Breast epithelium (tissue), 4 donors: ENCODE measurements at regions not wholly inside any gene's neighbourhood (a gene's known extent, or its start where the extent isn't known, plus 50 kb on each side); places are given as distances from the start of the nearest gene placed in this dataset.

Experiments
- DNase-seq, 2 donors: peaks; one replicate each; pipeline ENCODE4 v3.0.0-alpha.2; 2019; ENCODE audit warnings: low spot score in 2 of 2
- H3K27ac ChIP-seq, 2 donors: fragments of 200-600 bp; sonication (generic) in 1 of 2; one replicate each; pipeline ENCODE4 v1.5.1; 2016 to 2019; ENCODE audit warnings: mild to moderate bottlenecking in 1 of 2
- H3K27me3 ChIP-seq, 2 donors: fragments of 200-600 bp; sonication (generic) in 1 of 2; one replicate each; pipeline versions ENCODE4 v1.5.1 to v1.6.0; 2017 to 2019; ENCODE audit warnings: control low read depth in 1 of 2, mild to moderate bottlenecking in 1 of 2
- H3K36me3 ChIP-seq: fragments of 200-600 bp; one replicate; pipeline ENCODE4 v1.5.1; 2019
- H3K4me1 ChIP-seq, 2 donors: fragments of 200-600 bp; sonication (generic); one replicate each; pipeline ENCODE4 v1.5.1; 2016 to 2019; ENCODE audit warnings: control low read depth in 1 of 2
- H3K4me3 ChIP-seq, 3 donors: fragments of 200-600 bp; sonication (generic); 1 replicate in 2 of 3; 2 replicates in 1 of 3; pipeline ENCODE4 v1.5.1; 2016 to 2019; ENCODE audit warnings: mild to moderate bottlenecking in 3 of 3, moderate library complexity in 2 of 3
- H3K9me3 ChIP-seq, 2 donors: fragments of 200-600 bp; sonication (generic) in 1 of 2; one replicate each; pipeline ENCODE4 v1.5.1; 2016 to 2019; ENCODE audit warnings: control low read depth in 1 of 2
- CTCF ChIP-seq, 3 donors: fragments of 450-650 bp; IDR thresholded peaks; one replicate each; pipeline ENCODE4 v1.5.1; 2016 to 2017; ENCODE audit warnings: antibody characterized with exemption in 3 of 3, mild to moderate bottlenecking in 3 of 3, moderate library complexity in 3 of 3
- POLR2A ChIP-seq: fragments of 450-650 bp; IDR thresholded peaks from one replicate; pipeline ENCODE4 v1.6.1; 2016; ENCODE audit warnings: antibody characterized with exemption, mild to moderate bottlenecking, moderate library complexity
- POLR2AphosphoS5 ChIP-seq, 3 donors: sonication (generic); formaldehyde crosslinking; IDR thresholded peaks; one replicate each; pipeline ENCODE4 v1.6.1; 2017; ENCODE audit warnings: antibody characterized with exemption in 3 of 3
- intact Hi-C: fragments of 100-400 bp; cut with DNase I; formaldehyde crosslinking; loops from one replicate; pipeline ENCODE4 v1.15.1; 2023; ENCODE audit warnings: low total_unique reads

- H3K4me1 ChIP-seq: no peaks in the 10 kb centered on the region
- no peaks in the 10 kb centered on the region for H3K36me3 ChIP-seq
- H3K9me3 ChIP-seq: no peaks in the 10 kb centered on the region
- intact Hi-C loops: no loop called here
- no peaks in the 10 kb centered on the region for H3K27me3 ChIP-seq
- no peak overlapping the region for H3K4me3 ChIP-seq
- H3K27ac ChIP-seq: no peak overlapping the region
- TF ChIP-seq POLR2A (no peak), POLR2AphosphoS5 (IDR thresholded peaks at IDR 0.05) (no peak)
- no peak for DNase-seq
Measured at GRCh38 chr7:92939666-92940360, 103.4 kb upstream of the CDK6 start.

- Histone ChIP-seq H3K27me3 (no peaks in the 10 kb centered on the region), H3K4me3 (no peak overlapping the region), H3K9me3 (peaks cover 0 to 9% of the 10 kb centered on the region in 2 donors), H3K27ac (peak overlapping the region in 1 of 2 donors; percentile 25), H3K4me1 (no peaks in the 10 kb centered on the region), H3K36me3 (no peaks in the 10 kb centered on the region)
- TF ChIP-seq POLR2A (no peak), POLR2AphosphoS5 (IDR thresholded peaks at IDR 0.05) (no peak), CTCF (IDR thresholded peaks at IDR 0.05) (no peak)
- intact Hi-C loops: no loop called here
- DNase-seq: peak in 1 of 2 donors; percentile 24
Measured at GRCh38 chr7:92934096-92934495, 97.7 kb upstream of the CDK6 start.

- TF ChIP-seq CTCF (IDR thresholded peaks at IDR 0.05): no peak
- no peak for TF ChIP-seq POLR2AphosphoS5 (IDR thresholded peaks at IDR 0.05)
- TF ChIP-seq POLR2A: no peak
- no peak for DNase-seq
- intact Hi-C loops: no loop called here
- Histone ChIP-seq H3K9me3 (peaks cover 0 to 9% of the 10 kb centered on the region in 2 donors), H3K4me1 (no peaks in the 10 kb centered on the region), H3K27ac (no peak overlapping the region), H3K4me3 (no peak overlapping the region), H3K36me3 (no peaks in the 10 kb centered on the region), H3K27me3 (no peaks in the 10 kb centered on the region)
Measured at GRCh38 chr7:92932450-92932849, 96.1 kb upstream of the CDK6 start.

- no peak for TF ChIP-seq POLR2AphosphoS5 (IDR thresholded peaks at IDR 0.05)
- TF ChIP-seq CTCF (IDR thresholded peaks at IDR 0.05): no peak
- no peak for TF ChIP-seq POLR2A
- no peak overlapping the region for H3K27ac ChIP-seq
- H3K4me3 ChIP-seq: no peak overlapping the region
- H3K9me3 ChIP-seq: peaks cover 0 to 9% of the 10 kb centered on the region in 2 donors
- H3K4me1 ChIP-seq: no peaks in the 10 kb centered on the region
- no peaks in the 10 kb centered on the region for H3K27me3 ChIP-seq
- intact Hi-C loops: no loop called here
- H3K36me3 ChIP-seq: no peaks in the 10 kb centered on the region
- no peak for DNase-seq
Measured at GRCh38 chr7:92930404-92930803, 94.0 kb upstream of the CDK6 start.

- H3K4me3 ChIP-seq: no peak overlapping the region
- no peaks in the 10 kb centered on the region for H3K27me3 ChIP-seq
- no peak for DNase-seq
- no peak overlapping the region for H3K27ac ChIP-seq
- TF ChIP-seq POLR2A (no peak), POLR2AphosphoS5 (IDR thresholded peaks at IDR 0.05) (no peak), CTCF (IDR thresholded peaks at IDR 0.05) (no peak)
- H3K9me3 ChIP-seq: peaks cover 0 to 9% of the 10 kb centered on the region in 2 donors
- intact Hi-C loops: no loop called here
- H3K4me1 ChIP-seq: no peaks in the 10 kb centered on the region
- no peaks in the 10 kb centered on the region for H3K36me3 ChIP-seq
Measured at GRCh38 chr7:92926697-92927044, 90.3 kb upstream of the CDK6 start.
